ENCODE measurements at regions not wholly inside any gene's neighbourhood (a gene's known extent, or its start where the extent isn't known, plus 50 kb on each side); places are given as distances from the start of the nearest gene placed in this dataset.
"Not testable (repeated sequence)": the region's sequence is repeated elsewhere in the genome, so short reads cannot be mapped to it uniquely, and the experiment has no call there.

GRCh38 chr20:50448625-50449403 is 61.4 kb upstream of the PTPN1 start:
- TF ChIP-seq, protein P1, sequence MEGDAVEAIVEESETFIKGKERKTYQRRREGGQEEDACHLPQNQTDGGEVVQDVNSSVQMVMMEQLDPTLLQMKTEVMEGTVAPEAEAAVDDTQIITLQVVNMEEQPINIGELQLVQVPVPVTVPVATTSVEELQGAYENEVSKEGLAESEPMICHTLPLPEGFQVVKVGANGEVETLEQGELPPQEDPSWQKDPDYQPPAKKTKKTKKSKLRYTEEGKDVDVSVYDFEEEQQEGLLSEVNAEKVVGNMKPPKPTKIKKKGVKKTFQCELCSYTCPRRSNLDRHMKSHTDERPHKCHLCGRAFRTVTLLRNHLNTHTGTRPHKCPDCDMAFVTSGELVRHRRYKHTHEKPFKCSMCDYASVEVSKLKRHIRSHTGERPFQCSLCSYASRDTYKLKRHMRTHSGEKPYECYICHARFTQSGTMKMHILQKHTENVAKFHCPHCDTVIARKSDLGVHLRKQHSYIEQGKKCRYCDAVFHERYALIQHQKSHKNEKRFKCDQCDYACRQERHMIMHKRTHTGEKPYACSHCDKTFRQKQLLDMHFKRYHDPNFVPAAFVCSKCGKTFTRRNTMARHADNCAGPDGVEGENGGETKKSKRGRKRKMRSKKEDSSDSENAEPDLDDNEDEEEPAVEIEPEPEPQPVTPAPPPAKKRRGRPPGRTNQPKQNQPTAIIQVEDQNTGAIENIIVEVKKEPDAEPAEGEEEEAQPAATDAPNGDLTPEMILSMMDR (IDR thresholded peaks at IDR 0.05; ENCODE audit: low read depth, low read length), result not testable (repeated sequence)
- not testable (repeated sequence) for TF ChIP-seq EZH2phosphoT487 (IDR thresholded peaks at IDR 0.05; ENCODE audit: low read depth)
